Mesenchymal stem cell (in vitro differentiated cells and primary cell): ENCODE measurements at regions not wholly inside any gene's neighbourhood (a gene's known extent, or its start where the extent isn't known, plus 50 kb on each side); places are given as distances from the start of the nearest gene placed in this dataset.
A peak's percentile ranks its signal among the peaks of the same experiment; 100 is the strongest.

Experiments used
- DNase-seq: peaks from one replicate; pipeline ENCODE4 v3.0.0-alpha.2; 2013
- H2AFZ ChIP-seq: one replicate; pipeline ENCODE4 v1.6.1; 2013; ENCODE audit warnings: low read depth, mild to moderate bottlenecking, control low read depth, inconsistent platforms, low read length, moderate library complexity
- H2AK5ac ChIP-seq: 2 replicates; pipeline ENCODE4 v1.6.1; 2013; ENCODE audit warnings: low read length, moderate library complexity, mild to moderate bottlenecking, inconsistent platforms; ENCODE audit not compliant: severe bottlenecking
- H2BK120ac ChIP-seq: one replicate; pipeline ENCODE4 v1.6.1; 2013; ENCODE audit warnings: low read depth, mild to moderate bottlenecking, inconsistent platforms, low read length, moderate library complexity
- H2BK12ac ChIP-seq, 2 experiments: one replicate each; pipeline ENCODE4 v1.6.1; 2013; ENCODE audit warnings: inconsistent platforms in 2 of 2, low read length in 2 of 2, mild to moderate bottlenecking in 2 of 2, moderate library complexity in 2 of 2, control low read depth in 1 of 2
- H2BK15ac ChIP-seq: one replicate; pipeline ENCODE4 v1.6.1; 2013; ENCODE audit warnings: mild to moderate bottlenecking, low read depth, inconsistent platforms; ENCODE audit not compliant: poor library complexity, severe bottlenecking
- H2BK5ac ChIP-seq: 2 replicates; pipeline ENCODE4 v1.6.1; 2013; ENCODE audit warnings: low read depth, mild to moderate bottlenecking, low read length, control low read depth, inconsistent platforms; ENCODE audit not compliant: poor library complexity, severe bottlenecking
- H3K14ac ChIP-seq, 2 experiments: one replicate each; pipeline ENCODE4 v1.6.1; 2013; ENCODE audit warnings: inconsistent platforms in 2 of 2, low read length in 2 of 2, control low read depth in 1 of 2, mild to moderate bottlenecking in 1 of 2, moderate library complexity in 1 of 2
- H3K18ac ChIP-seq, 2 experiments: one replicate each; pipeline ENCODE4 v1.6.1; 2013; ENCODE audit warnings: inconsistent platforms in 2 of 2, low read length in 2 of 2, control low read depth in 1 of 2, low read depth in 1 of 2, mild to moderate bottlenecking in 1 of 2
- H3K23ac ChIP-seq, 2 experiments: one replicate each; pipeline ENCODE4 v1.6.1; 2013; ENCODE audit warnings: inconsistent platforms in 2 of 2, low read length in 2 of 2, mild to moderate bottlenecking in 2 of 2, moderate library complexity in 2 of 2, control low read depth in 1 of 2
- H3K27ac ChIP-seq: 2 replicates; pipeline ENCODE4 v1.5.1; 2013; ENCODE audit warnings: mild to moderate bottlenecking, moderate library complexity, low read length, control low read depth, inconsistent platforms; ENCODE audit not compliant: poor library complexity, severe bottlenecking
- H3K27me3 ChIP-seq, 2 experiments: 2 replicates each; pipeline versions ENCODE4 v1.6.1 to v1.7.0; 2013; ENCODE audit warnings: low read length in 2 of 2, mild to moderate bottlenecking in 2 of 2, moderate library complexity in 2 of 2, control low read depth in 1 of 2, inconsistent platforms in 1 of 2; ENCODE audit not compliant: control insufficient read depth in 1 of 2, insufficient read depth in 1 of 2
- H3K36me3 ChIP-seq, 2 experiments: 2 replicates each; pipeline versions ENCODE4 v1.6.1 to v1.7.0; 2013; ENCODE audit warnings: low read length in 2 of 2, control low read depth in 1 of 2, inconsistent platforms in 1 of 2, low read depth in 1 of 2, mild to moderate bottlenecking in 1 of 2; ENCODE audit not compliant: insufficient read depth in 2 of 2, control insufficient read depth in 1 of 2
- H3K4ac ChIP-seq, 2 experiments: one replicate each; pipeline ENCODE4 v1.6.1; 2013; ENCODE audit warnings: inconsistent platforms in 2 of 2, low read length in 2 of 2, mild to moderate bottlenecking in 2 of 2, moderate library complexity in 2 of 2, control low read depth in 1 of 2, low read depth in 1 of 2
- H3K4me1 ChIP-seq: 2 replicates; pipeline ENCODE4 v1.6.1; 2013; ENCODE audit warnings: low read depth, low read length, control low read depth; ENCODE audit not compliant: control insufficient read depth, insufficient read depth
- H3K4me2 ChIP-seq: 2 replicates; pipeline ENCODE4 v1.6.1; 2013; ENCODE audit warnings: low read length, mild to moderate bottlenecking, inconsistent platforms; ENCODE audit not compliant: poor library complexity, severe bottlenecking
- H3K4me3 ChIP-seq, 2 experiments: 2 replicates each; pipeline versions ENCODE4 v1.5.1 to v1.7.0; 2013; ENCODE audit warnings: low read length in 2 of 2, mild to moderate bottlenecking in 2 of 2, control low read depth in 1 of 2, low read depth in 1 of 2; ENCODE audit not compliant: insufficient read depth in 1 of 2
- H3K79me1 ChIP-seq: replicated peaks from 2 replicates; pipeline ENCODE4 v1.6.1; 2013; ENCODE audit warnings: mild to moderate bottlenecking, control low read depth, low read length, inconsistent platforms; ENCODE audit not compliant: poor library complexity, severe bottlenecking
- H3K9ac ChIP-seq: 2 replicates; pipeline ENCODE4 v1.7.0; 2013; ENCODE audit warnings: mild to moderate bottlenecking, low read length, moderate library complexity
- H3K9me3 ChIP-seq: 2 replicates; pipeline ENCODE4 v1.7.0; 2013; ENCODE audit warnings: mild to moderate bottlenecking, low read length; ENCODE audit not compliant: control insufficient read depth
- H4K8ac ChIP-seq: one replicate; pipeline ENCODE4 v1.6.1; 2013; ENCODE audit warnings: inconsistent platforms, mild to moderate bottlenecking, low read length, moderate library complexity
- H4K91ac ChIP-seq: one replicate; pipeline ENCODE4 v1.6.1; 2013; ENCODE audit warnings: mild to moderate bottlenecking, low read length, inconsistent platforms
- WGBS: methylation state at CpG from one replicate; pipeline ENCODE4 v1.1.7; 2013; ENCODE audit warnings: mixed read lengths; 5-methylcytosine and 5-hydroxymethylcytosine counted together

- Histone ChIP-seq H2BK15ac (no peak overlapping the region), H3K23ac (no peak overlapping the region), H2BK120ac (no peak overlapping the region), H4K91ac (no peak overlapping the region), H3K27me3 (no peaks in the 10 kb centered on the region), H3K4ac (no peak overlapping the region), H4K8ac (no peak overlapping the region), H3K79me1 (no peaks in the 10 kb centered on the region), H3K4me2 (no peak overlapping the region), H3K36me3 (no peaks in the 10 kb centered on the region), H2AK5ac (no peak overlapping the region), H2BK12ac (no peak overlapping the region), H3K18ac (no peak overlapping the region), H3K27ac (no peak overlapping the region), H3K9me3 (no peaks in the 10 kb centered on the region), H3K14ac (no peak overlapping the region), H3K4me3 (peak overlapping the region in 1 of 2 experiments; percentile 63), H2AFZ (no peak overlapping the region), H2BK5ac (no peak overlapping the region), H3K4me1 (no peaks in the 10 kb centered on the region), H3K9ac (peak overlapping the region; percentile 68)
- WGBS = 52% methylated on average over 15 of the region's 15 CpGs
- peak; percentile 43 for DNase-seq
Observed at GRCh38 chr6:21478883-21479539, 114.5 kb upstream of the SOX4 start.

- Histone ChIP-seq H3K4ac (no peak overlapping the region), H2BK12ac (no peak overlapping the region), H3K9me3 (no peaks in the 10 kb centered on the region), H3K27ac (no peak overlapping the region), H2AK5ac (no peak overlapping the region), H3K9ac (no peak overlapping the region), H2BK5ac (no peak overlapping the region), H3K79me1 (no peaks in the 10 kb centered on the region), H3K23ac (no peak overlapping the region), H3K27me3 (no peaks in the 10 kb centered on the region), H2AFZ (no peak overlapping the region), H2BK15ac (no peak overlapping the region), H3K4me1 (no peaks in the 10 kb centered on the region), H3K36me3 (no peaks in the 10 kb centered on the region), H4K8ac (no peak overlapping the region), H3K14ac (no peak overlapping the region), H3K4me2 (no peak overlapping the region), H4K91ac (no peak overlapping the region), H3K4me3 (no peak overlapping the region), H3K18ac (no peak overlapping the region), H2BK120ac (no peak overlapping the region)
- no peak for DNase-seq
- WGBS = 53% methylated on average over 4 of the region's 4 CpGs
Observed at GRCh38 chr6:21486115-21486514, 107.4 kb upstream of the SOX4 start.

- Histone ChIP-seq H3K9ac (no peak overlapping the region), H3K4me3 (no peak overlapping the region), H3K4me2 (no peak overlapping the region), H3K4ac (no peak overlapping the region), H2AK5ac (no peak overlapping the region), H2BK120ac (no peak overlapping the region), H3K27ac (no peak overlapping the region), H3K14ac (no peak overlapping the region), H3K79me1 (no peaks in the 10 kb centered on the region), H3K23ac (no peak overlapping the region), H3K4me1 (no peaks in the 10 kb centered on the region), H3K36me3 (no peaks in the 10 kb centered on the region), H3K27me3 (no peaks in the 10 kb centered on the region), H2BK15ac (no peak overlapping the region), H3K18ac (no peak overlapping the region), H3K9me3 (no peaks in the 10 kb centered on the region), H2BK12ac (no peak overlapping the region), H4K8ac (no peak overlapping the region), H4K91ac (no peak overlapping the region), H2AFZ (no peak overlapping the region), H2BK5ac (no peak overlapping the region)
- DNase-seq = no peak
- WGBS = 100% methylated on average over 1 of the region's 3 CpGs
Observed at GRCh38 chr6:21489826-21490225, 103.7 kb upstream of the SOX4 start.

GRCh38 chr6:21491955-21492354 is 101.6 kb upstream of the SOX4 start:
- Histone ChIP-seq H3K27me3 (no peaks in the 10 kb centered on the region), H4K8ac (no peak overlapping the region), H2AFZ (no peak overlapping the region), H2BK5ac (no peak overlapping the region), H3K27ac (no peak overlapping the region), H3K9ac (no peak overlapping the region), H3K14ac (no peak overlapping the region), H3K9me3 (no peaks in the 10 kb centered on the region), H3K4me1 (no peaks in the 10 kb centered on the region), H3K4me3 (no peak overlapping the region), H2BK15ac (no peak overlapping the region), H3K36me3 (no peaks in the 10 kb centered on the region), H3K18ac (no peak overlapping the region), H3K79me1 (no peaks in the 10 kb centered on the region), H2BK12ac (no peak overlapping the region), H2AK5ac (no peak overlapping the region), H3K4me2 (no peak overlapping the region), H2BK120ac (no peak overlapping the region), H3K23ac (no peak overlapping the region), H4K91ac (no peak overlapping the region), H3K4ac (no peak overlapping the region)
- no peak for DNase-seq
- 97% methylated on average over 3 of the region's 3 CpGs for WGBS
